ENCODE measurements at regions not wholly inside any gene's neighbourhood (a gene's known extent, or its start where the extent isn't known, plus 50 kb on each side); places are given as distances from the start of the nearest gene placed in this dataset.

DNA sequence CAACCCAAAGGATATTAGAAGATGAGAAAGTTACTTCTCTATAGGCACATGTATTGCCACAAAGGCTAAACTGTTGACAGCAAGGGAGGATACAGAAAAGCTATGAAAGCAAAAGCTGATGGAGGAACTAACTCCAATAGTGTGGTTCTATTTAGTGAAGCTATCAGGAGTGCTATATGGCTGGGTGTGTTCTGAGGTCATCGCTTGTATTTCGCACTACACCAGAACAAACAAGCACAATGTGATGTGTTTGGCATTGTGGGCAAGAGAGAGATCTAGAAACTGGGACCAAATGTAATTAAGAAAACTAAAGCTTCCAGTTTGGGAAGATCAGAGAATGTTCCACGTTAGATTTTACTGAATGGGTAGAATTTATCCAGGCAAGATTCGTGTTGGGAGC, 220.4 kb upstream of the UMPS start:
- in situ Hi-C loops (cut with HindIII; ENCODE audit: extremely low pct_ligation_motif_present, low pct_unique_long_range_greater_than_20kb): no loop called here
- no peak overlapping the region for H3K4me3 ChIP-seq (replicated peaks in 1 of 3; ENCODE audit: insufficient read depth in 1 of 3, low read depth in 2 of 3, low read length in 3 of 3)
- no peak for DNase-seq (ENCODE audit: low spot score)
- CTCF ChIA-PET (ENCODE audit: low intra/inter-chr PET ratio, low total read pairs): no interaction called here
- intact Hi-C loops (cut with micrococcal nuclease; ENCODE audit: unreplicated experiment): no loop called here
- H4K20me1 ChIP-seq (ENCODE audit: insufficient read depth, low read length): no peaks in the 10 kb centered on the region
- H3K36me3 ChIP-seq (replicated peaks in 1 of 2; ENCODE audit: control insufficient read depth in 1 of 2, insufficient read depth in 2 of 2, low read length in 2 of 2): no peaks in the 10 kb centered on the region
- H3K4me2 ChIP-seq (ENCODE audit: low read depth, low read length): no peak overlapping the region
- ATAC-seq: no peak
- H2AFZ ChIP-seq (ENCODE audit: low read length): no peak overlapping the region
- no peak overlapping the region for H3K9ac ChIP-seq (ENCODE audit: insufficient read depth, low read depth, low read length)
- 48% methylated on average over 4 of the region's 4 CpGs for WGBS (ENCODE audit: low lambda C conversion rate)
- peaks cover 13% of the 10 kb centered on the region for H3K4me1 ChIP-seq (ENCODE audit: insufficient read depth, low read length)
- H3K9me3 ChIP-seq (ENCODE audit: low read length): no peaks in the 10 kb centered on the region
- no peak for FAIRE-seq
- no peak overlapping the region for H3K27ac ChIP-seq (ENCODE audit: extremely low read length, insufficient read depth, low read length)
- POLR2A ChIA-PET: no interaction called here
- no TSS peak for BruUV-seq (replicated peaks)
- peaks cover 0 to 9% of the 10 kb centered on the region in 2 experiments; a peak in 2 of 5 replicates for H3K27me3 ChIP-seq (ENCODE audit: control insufficient read depth in 1 of 2, insufficient read depth in 2 of 2, low read length in 2 of 2)
- TF ChIP-seq, protein P1, sequence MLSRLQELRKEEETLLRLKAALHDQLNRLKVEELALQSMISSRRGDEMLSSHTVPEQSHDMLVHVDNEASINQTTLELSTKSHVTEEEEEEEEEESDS (CRISPR knock-in tag; IDR thresholded peaks at IDR 0.05; ENCODE audit: borderline replicate concordance): no peak
- TF ChIP-seq RFX3 (CRISPR knock-in tag; IDR thresholded peaks at IDR 0.05) (no peak), ZNF317 (CRISPR knock-in tag; IDR thresholded peaks at IDR 0.05) (no peak), PHF21A (CRISPR knock-in tag; IDR thresholded peaks at IDR 0.05) (no peak), ZNF256 (CRISPR knock-in tag; conservative IDR thresholded peaks at IDR 0.05) (no peak), ONECUT2 (CRISPR knock-in tag; IDR thresholded peaks at IDR 0.05) (no peak), ZNF138 (CRISPR knock-in tag; IDR thresholded peaks at IDR 0.05; ENCODE audit: low read depth) (no peak)
- no peaks in the 10 kb centered on the region for H3K79me2 ChIP-seq (ENCODE audit: insufficient read depth, low read length)

GRCh38 chr3:124510290-124510689, 220.0 kb upstream of the UMPS start:
- H3K79me2 ChIP-seq (ENCODE audit: insufficient read depth, low read length): no peaks in the 10 kb centered on the region
- no peak overlapping the region for H2AFZ ChIP-seq (ENCODE audit: low read length)
- no peak for ATAC-seq
- no peak for FAIRE-seq
- no peaks in the 10 kb centered on the region for H4K20me1 ChIP-seq (ENCODE audit: insufficient read depth, low read length)
- H3K27ac ChIP-seq (ENCODE audit: extremely low read length, insufficient read depth, low read length): no peak overlapping the region
- H3K4me2 ChIP-seq (ENCODE audit: low read depth, low read length): no peak overlapping the region
- ChIA-PET CTCF (ENCODE audit: low intra/inter-chr PET ratio, low total read pairs) (no interaction called here), POLR2A (no interaction called here)
- H3K27me3 ChIP-seq (ENCODE audit: control insufficient read depth in 1 of 2, insufficient read depth in 2 of 2, low read length in 2 of 2): peaks cover 0 to 9% of the 10 kb centered on the region in 2 experiments; a peak in 2 of 5 replicates
- intact Hi-C loops (cut with micrococcal nuclease; ENCODE audit: unreplicated experiment) (no loop called here), in situ Hi-C loops (cut with HindIII; ENCODE audit: extremely low pct_ligation_motif_present, low pct_unique_long_range_greater_than_20kb) (no loop called here)
- no peak for DNase-seq (ENCODE audit: low spot score)
- H3K4me3 ChIP-seq (replicated peaks in 1 of 3; ENCODE audit: insufficient read depth in 1 of 3, low read depth in 2 of 3, low read length in 3 of 3): no peak overlapping the region
- no peak overlapping the region for H3K9ac ChIP-seq (ENCODE audit: insufficient read depth, low read depth, low read length)
- WGBS (ENCODE audit: low lambda C conversion rate): 3% methylated on average over 3 of the region's 3 CpGs
- no peaks in the 10 kb centered on the region for H3K9me3 ChIP-seq (ENCODE audit: low read length)
- H3K4me1 ChIP-seq (ENCODE audit: insufficient read depth, low read length): peaks cover 13% of the 10 kb centered on the region
- BruUV-seq (replicated peaks): no TSS peak
- no peak for TF ChIP-seq ZFP91 (CRISPR knock-in tag; IDR thresholded peaks at IDR 0.05; ENCODE audit: borderline replicate concordance)
- no peak for TF ChIP-seq ZFX (CRISPR knock-in tag; IDR thresholded peaks at IDR 0.05; ENCODE audit: low read depth)
- TF ChIP-seq MAF1 (CRISPR knock-in tag; IDR thresholded peaks at IDR 0.05; ENCODE audit: borderline replicate concordance): no peak
- no peak for TF ChIP-seq IRF1 (CRISPR knock-in tag; IDR thresholded peaks at IDR 0.05; ENCODE audit: low read depth)
- no peak for TF ChIP-seq EED (CRISPR knock-in tag; IDR thresholded peaks at IDR 0.05)
- TF ChIP-seq SRF (IDR thresholded peaks at IDR 0.05; ENCODE audit: low read depth, low read length): no peak
- no peaks in the 10 kb centered on the region for H3K36me3 ChIP-seq (replicated peaks in 1 of 2; ENCODE audit: control insufficient read depth in 1 of 2, insufficient read depth in 2 of 2, low read length in 2 of 2)

All from HepG2 (cell line).